ENCODE measurements at regions not wholly inside any gene's neighbourhood (a gene's known extent, or its start where the extent isn't known, plus 50 kb on each side); places are given as distances from the start of the nearest gene placed in this dataset.

DNA sequence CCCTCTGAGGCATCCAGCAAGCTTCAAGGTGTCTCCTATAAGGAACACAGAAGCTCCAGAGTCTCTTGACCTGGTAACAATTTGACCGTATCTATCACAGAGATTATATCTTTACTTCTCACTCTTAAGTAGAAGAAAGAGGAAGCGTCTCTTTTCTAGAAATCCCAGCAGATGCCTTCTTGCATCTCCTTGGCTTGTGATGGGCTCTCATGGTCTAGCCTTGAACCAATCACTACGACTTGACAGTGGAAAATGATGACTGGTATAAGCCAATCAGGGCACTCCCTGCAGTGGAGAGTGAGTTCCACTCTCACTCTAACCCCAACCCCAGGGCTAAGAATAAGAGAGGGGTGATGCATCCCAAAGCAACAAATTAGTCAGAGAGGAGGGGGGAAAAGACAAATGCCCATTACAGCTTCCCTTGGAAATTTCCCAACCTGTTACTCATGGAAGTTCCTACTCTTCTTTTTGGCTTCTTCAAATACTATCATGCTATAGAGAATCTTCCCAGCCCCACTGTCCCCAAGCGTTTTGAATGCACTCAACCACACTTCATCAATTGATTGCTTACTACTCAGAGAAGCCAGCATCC is 293.5 kb downstream of the MN1 start:
- DNase-seq (ENCODE audit: low read depth): no peak

DNA sequence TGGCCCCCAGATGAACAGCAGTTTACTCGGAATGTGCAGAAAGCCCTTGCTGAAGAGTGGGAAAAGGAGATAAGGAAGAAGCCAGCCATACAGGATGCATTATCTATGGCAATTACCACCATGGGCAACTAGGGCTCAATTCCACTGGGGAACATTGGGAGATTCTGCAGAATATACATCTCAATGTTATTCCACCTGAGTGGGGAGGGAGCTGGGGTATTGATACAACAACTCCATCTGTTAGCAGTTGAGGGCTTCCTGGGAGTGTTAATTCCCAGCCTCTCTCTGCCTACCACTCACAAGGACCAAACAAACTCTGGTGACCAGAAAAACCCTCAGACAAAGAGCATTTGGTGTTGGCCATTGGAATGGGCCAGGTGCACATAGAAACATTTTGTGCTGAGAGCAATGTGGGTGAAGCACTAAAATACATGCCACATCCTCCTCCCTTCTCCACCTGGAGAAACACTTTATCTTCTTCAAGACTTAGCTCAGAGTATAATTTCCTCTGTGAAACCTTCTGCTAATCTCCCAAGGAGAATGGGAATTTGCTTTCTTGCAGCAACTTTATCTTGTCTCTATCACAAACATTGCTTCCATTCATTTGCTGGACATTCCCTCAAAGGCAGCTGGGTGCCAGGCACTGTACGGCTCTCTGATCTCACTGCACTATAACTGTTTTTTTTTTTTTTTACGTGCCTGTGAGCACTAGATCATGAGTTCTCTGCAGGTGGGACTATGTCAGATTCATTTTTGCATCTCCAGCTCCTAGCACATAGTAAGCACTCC is 292.2 kb downstream of the MN1 start:
- no peak for DNase-seq (ENCODE audit: low read depth)

DNA sequence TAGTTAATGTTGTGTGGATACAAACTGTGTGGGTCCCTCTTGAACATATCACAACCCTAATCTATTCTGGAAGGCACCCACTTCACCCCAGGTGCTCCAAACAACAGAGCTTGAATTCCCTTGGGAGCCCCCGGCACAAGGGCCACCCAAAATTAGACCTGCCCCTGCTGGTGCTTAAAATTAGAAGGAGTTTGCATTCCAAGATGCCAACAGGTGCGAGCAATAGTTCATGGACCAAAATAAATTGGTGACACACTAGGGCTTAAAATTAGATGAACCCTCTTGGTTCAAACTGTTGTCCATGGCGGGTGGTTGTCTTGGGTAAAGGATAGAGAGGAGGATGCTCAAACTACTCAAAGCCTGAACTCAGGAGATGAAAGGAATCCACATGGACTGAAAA is 291.5 kb downstream of the MN1 start:
- DNase-seq (ENCODE audit: low read depth): no peak

DNA sequence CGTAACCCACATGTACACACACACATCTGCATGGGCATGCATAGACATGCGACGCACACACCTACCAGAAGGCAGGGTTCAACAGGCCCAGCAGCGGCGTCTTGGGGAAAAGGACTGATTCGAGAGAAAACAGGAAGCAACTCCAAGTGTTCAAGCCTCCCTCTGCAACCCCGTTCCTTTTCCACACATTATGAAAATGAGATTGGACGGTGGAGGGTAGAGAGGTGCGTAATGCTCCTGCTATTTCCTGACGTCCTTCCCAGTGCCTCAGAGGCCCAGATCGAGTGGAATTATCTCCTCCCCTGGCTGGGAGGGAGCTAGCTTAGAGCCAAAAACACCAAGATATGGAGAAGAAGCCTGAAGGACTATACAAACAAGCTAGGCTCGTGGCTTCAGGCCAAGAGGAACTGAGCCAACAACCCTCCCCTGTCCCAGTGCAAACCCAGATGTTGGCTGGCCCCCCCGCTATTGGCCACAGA is 289.2 kb downstream of the MN1 start:
- DNase-seq (ENCODE audit: low read depth): no peak

DNA sequence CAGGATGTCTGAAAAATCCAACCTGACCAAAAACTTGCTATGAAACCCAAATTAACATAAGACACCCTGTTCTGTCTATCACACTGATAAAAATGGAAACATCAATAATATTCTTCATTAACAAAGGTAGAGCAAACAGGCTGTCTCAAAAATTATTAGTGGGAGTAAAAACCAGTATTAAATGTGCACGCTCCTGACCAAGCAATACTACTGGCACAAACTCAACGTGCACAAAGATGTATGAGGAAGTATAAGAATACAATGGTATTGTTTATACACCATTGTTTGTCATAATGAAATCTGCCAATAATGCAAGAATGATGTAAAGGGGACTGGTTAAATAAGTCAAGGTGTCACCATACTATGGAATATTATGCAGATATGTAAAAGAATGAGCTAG is 288.5 kb downstream of the MN1 start:
- DNase-seq (ENCODE audit: low read depth): no peak

DNA sequence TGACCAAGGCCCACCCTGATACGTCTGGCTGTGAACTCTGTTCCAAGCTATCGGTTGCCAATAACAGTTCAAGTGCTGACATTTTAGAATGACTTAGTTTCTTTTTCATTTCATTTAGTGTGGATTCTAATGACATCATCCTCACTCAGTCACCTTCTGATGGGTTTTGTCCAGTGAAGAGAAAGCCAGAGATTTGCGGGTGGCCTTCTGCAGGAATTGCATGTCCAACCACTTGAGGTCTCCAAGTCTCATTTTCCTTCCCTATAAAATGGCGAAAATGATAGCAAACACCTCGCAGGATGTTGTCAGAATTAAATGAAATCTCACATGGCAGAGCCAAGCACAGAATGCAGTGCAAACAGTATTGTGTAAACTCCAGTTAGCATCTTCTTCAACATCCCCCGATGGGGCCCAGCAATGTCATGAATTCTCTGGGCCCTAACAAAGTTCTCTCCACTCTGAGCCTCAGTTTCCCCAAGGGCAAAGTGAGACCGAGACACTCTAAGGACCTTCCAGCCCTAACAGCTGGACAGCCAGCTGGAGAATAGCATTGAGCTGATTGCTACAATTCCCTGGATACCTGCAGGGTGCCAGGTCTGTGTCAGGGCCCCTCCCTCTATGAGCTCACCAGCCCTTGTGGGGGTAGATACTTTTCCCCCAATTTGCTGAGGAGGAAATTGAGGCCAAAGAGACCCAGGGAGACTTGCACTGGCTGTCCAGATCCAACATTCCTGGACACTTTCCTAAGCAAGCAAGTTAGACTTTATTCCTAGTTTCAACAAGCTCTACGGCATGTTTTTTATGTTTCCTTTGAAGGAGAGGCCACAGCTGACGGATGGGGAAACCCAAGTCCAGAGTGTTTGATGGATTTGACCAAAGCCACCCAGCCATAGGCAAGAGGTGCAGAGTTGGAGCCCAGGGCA is 286.7 kb downstream of the MN1 start:
- no peak for DNase-seq (ENCODE audit: low read depth)

DNA sequence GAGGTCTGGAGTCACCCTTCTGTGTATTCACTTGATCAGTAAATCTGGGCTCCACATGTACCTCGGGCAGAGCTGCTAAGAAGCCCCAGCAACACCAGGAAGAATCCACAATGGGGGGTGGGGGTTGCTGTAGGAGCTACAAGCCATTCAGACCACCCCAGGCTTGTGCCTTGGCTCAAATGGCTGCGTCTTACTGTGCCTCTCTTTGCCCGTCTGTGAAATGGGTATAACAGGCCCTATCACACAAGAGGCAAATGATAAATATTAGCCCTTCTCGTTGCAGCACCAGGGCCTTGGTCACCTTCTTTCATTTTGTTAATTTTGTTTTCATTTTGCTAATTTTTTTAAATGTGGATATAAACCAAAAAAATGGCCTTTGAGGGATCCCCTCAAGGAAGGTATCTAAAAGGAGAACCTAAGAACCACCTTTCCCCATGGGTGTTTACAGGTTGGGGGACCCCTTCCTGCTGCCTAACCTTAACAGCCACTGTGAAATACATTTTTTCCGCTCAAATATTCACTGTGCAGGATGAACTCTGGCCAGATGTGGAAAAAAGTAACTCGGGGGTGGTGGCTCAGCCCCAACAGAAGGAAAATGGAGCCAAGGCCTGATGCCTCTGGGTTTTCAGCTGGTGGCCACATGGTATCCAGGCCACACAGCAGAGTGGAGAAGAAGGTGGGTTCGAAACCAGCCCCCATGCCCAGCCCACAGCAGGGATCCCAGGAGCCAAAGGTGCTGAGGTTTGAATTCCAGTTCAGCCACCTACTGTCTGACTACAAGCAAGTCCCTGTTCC is 284.0 kb downstream of the MN1 start:
- DNase-seq (ENCODE audit: low read depth): no peak

DNA sequence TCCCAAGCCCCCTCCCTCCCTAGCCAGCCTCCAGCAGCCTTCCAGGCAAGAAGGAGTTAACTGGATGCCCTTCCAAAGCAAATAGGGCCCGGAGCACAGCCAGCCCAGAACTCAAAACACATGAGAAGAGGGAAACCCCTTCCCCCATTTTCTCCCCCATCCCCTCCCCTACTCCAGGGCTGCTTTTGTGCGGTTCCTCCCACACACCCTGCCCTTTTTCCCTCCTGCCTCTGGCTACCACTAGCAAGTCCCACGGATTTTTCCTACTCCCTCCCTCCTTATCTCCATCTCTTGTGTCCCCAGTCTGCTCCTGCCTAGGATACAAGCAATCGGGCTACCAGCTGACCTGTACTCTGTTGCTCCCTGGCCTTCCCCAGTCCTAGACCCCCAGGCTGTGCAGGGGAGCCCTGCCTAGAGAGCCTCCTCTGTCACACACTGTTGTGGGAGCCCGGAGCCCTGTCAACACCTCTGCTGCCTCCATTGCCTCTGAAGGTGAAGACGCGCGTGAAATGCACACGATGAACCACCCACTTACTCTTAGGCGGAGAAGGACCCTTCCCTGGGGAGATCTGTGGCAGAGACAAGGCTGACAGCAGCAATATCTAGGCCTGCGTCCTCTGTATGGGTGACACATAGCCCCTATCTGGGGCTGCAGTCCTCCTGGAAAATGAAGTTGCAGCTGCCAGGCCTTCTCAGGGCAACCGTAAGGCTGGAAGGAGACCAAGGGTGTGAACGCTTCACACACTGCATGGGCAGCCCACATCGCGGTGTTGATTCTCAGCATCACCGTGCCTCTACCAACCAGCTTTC is 282.8 kb downstream of the MN1 start:
- no peak for DNase-seq (ENCODE audit: low read depth)

DNA sequence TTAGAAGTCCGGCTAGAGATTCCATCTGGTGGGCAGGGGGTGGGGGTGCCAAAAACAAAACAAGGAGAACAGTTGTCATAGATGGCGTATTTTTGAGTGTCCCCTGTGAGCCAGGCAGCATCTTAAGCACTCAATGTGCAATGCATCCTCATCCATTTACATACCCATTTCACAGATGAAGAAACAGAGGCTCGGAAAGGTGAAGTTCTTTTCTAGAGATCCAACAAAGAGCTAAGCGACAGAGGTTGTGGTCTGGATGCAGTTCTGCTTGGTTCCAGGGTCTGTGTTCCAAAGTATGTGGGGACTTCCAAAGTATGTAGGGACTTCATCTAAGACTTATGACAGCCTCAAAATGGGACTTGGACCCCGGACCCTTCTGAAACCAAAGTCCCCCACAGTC is 277.8 kb downstream of the MN1 start:
- DNase-seq (ENCODE audit: low read depth): no peak

DNA sequence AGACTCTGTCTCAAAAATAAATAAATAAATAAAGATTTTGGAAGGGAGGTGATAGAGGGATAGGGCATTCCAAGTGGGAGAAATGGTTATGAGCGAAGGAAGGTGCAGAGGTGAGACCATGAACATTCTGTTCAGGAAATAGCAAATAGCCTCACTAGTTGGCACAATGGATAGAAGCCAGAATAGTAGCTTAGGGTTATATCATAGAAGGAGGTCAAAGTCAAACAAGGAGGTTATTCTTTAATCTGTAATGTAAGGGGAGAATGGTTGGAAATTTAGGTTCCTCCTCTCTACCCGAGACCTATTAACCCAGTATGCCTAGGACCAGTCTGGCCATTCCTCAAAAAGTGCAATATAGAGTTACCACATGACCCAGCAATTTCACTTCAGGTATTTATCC is 275.8 kb downstream of the MN1 start:
- DNase-seq (ENCODE audit: low read depth): no peak

DNA sequence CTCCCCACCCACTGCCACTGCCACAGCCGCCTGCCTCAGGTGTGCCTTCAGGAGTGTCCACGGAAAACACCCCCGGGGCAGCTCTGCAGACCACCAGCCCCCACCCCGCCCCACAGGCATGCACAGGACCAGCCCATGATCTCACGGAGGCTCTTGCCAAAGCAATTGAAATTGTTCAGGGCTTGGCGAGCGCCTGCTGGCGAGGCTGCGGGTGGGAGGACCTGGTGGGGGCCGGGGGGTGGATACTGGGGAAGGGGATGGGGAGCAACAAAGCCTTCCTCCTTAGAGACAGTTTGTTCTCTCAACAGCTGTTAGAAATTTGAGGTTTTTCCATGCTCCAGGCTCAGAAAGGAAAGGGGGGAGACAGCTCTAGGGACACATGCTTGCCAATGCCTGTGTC is 274.7 kb downstream of the MN1 start:
- DNase-seq (ENCODE audit: low read depth): no peak

DNA sequence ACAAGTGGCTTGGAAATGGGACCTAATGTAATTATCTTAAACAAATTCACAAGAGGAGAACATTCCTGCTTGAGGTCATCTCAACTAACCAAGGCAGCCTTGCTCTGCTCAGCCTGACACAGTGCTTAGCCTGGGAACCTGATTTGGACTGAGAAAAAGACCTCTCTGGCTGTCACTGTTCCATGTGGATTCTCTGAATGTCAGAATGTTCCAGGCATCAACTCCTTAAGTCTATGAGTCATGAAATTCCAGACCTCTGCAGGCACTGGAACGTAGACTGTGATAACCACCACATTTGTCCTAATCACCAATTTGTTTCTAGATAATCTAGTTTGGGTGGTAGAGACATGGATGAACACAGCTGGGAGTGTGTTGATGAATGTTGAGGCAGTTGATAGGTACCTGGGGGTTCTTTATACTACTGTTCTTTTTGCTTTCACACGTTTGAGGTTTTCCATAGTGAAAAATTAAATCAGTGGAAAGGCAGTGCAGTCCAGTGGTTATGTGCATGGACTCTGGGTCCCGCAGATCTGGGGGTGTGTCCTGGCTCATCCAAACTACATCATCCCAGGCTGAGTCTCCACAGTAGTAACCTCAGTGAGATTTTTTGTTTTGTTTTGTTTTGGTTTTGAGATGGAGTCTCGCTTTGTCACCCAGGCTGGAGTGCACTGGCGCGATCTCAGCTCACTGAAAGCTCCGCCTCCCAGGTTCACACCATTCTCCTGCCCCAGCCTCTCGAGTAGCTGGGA is 269.6 kb downstream of the MN1 start:
- DNase-seq (ENCODE audit: low read depth): no peak

DNA sequence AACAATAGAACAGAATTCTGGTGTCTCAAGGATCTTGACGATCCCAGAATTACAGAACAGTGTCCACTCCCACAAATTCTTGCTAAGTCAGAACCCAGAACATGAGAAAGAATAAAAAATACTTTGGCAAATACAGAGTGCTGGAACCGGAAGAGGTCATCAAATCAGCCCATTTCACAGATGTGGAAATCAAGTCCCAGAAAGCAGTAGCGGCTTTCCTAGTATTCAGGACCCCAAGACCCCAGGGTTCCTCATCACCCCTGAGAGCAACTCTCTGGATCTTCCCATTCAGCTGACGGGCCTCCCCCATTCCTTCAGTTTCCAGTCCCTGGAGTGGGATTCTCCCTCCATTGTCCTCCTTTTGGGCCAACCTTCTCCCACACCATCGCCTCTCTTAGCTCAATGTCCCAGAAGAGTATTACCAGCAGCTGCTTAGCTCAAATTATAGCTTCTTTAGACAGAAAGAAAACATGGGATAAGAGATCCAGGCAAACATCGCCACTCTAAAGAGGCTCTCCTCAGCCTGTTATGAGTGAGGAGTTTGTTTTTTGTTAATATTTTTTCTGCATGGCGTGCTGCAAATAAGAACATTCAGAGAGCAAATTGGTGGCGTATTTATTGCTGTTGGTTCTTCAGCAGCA is 268.3 kb downstream of the MN1 start:
- DNase-seq (ENCODE audit: low read depth): no peak

DNA sequence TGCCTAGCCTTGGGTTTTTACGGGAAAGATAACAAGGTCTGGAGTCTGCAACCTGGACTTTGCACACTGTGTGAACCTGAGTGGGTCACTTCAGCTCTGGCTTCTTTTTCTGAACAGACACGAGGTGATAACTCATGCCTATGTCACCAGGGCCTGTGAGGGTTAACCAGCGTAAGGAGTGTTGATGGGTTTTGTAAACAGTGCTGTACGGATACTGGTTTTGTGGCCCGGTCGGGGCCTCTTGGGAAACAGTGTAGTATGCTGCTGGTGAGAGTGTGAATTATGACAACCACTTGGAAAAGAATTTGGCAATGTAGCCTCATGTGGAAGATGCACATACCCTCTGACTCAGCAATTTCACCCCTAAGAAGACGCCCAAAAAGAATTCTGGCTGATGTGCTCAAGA is 266.8 kb downstream of the MN1 start:
- DNase-seq (ENCODE audit: low read depth): no peak

DNA sequence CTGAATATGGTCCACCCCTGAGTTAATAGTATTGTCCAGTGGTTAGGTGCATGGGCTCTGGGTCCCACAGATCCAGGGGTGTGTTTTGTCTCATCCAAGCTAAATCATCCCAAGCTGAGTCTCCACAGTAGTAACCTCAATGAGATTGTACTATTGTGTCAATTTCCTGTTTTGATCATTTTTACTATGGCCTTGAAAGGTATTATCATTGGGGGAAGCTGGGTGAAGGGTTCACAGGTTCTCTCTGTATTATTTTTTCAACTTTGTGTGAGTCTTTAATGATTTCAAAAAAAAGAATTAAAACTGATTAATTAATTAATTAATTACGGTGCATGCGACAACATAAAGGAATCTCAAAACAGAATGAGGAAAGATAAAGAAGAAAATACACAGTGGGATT is 266.1 kb downstream of the MN1 start:
- DNase-seq (ENCODE audit: low read depth): no peak

DNA sequence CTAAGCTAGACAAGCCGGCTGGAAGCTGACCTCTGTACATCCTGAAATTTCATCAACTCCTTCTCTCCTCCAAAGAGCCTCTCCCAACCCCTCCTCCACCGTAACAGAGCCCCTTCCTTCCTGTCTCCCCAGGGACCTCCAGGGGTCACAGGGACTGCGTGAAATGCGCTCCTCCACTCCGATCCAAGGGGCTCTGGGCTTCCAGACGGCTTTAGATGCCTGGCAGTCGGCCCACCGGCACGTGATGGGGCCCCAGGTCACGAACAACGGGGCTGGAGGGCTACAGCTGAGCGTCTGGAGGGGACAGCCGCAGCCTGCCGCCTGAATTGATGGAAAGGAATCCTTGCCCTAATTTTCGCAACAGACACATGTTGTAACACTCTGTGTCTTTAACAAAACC is 264.1 kb downstream of the MN1 start:
- no peak for DNase-seq (ENCODE audit: low read depth)

DNA sequence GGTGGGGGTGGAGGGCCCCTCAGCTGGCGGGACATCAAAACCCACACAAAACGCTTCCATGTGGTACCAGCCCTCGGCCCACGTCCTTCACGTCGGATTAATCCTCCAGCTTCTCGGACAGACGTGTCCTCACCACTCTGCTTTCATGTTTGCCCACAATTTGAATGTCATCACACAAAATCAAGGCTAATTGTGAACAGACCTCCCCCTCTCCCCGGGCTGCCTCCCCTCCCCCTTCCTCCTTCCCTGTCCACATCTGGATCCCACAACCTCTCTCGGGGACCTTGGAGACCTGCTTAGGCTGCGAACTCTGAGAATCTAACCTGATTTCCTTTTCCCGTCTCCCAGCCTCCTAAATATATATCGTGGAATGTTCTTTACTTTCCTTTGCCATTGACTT is 262.9 kb downstream of the MN1 start:
- DNase-seq (ENCODE audit: low read depth): no peak

DNA sequence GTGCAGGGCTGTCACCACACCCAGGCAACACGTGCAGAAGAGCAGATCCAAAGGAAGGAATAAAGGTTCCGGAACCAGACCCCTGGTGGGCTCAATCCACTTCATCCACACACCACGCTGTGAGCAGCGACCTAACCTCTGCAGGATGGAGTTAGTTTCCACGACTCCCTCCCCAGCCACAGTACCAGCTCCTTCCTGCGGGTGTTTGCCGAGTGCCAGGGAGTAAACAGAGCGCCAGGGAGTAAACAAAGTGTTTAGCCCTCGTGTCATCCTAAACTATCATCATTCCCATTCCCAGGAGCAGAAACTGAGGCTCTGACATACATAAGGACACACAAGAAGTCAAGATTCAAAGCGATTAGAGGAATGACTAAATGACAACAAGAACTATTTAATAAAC is 261.3 kb downstream of the MN1 start:
- no peak for DNase-seq (ENCODE audit: low read depth)

DNA sequence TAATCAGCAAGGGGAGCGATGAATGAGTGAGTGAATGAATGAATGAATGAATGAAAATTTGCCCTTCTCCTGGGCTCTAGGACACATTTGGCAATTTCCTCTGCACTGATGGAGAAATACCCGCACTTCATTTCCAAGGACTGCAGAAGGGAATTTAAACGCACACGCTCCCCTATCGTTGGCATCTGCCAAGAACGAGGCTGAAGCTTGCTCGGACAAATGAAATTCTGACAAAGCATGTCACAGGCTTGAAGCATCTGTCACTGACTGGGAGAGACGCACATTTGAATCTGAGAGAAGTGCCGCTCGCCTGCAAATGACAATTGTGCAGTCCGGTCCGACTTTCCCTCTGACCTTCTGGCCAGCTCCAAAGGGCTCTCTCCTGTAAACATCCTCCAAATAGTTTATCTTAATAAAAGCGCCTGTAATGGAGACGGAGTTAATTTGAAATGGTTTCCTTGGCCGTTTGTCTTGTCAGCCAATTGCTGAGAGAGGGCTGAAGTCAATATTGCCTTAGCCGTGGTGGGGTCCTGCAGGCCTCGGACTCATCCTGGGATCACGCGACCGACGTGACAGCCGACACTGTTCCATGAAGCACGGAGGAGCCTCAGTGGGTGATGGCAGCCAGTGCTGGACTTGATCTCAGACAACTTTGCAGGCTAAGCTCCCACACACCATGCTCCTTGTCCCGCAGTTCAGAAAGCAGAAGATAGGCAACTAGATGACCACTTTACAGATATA is 260.7 kb downstream of the MN1 start:
- DNase-seq (ENCODE audit: low read depth): no peak
